Caco-2 (cell line): ENCODE measurements at regions not wholly inside any gene's neighbourhood (a gene's known extent, or its start where the extent isn't known, plus 50 kb on each side); places are given as distances from the start of the nearest gene placed in this dataset.
"Not testable (repeated sequence)": the region's sequence is repeated elsewhere in the genome, so short reads cannot be mapped to it uniquely, and the experiment has no call there.

ENCODE experiments used
- BruUV-seq: library from RNA; stranded (reverse); fragments of 400-500 nt; replicated peaks from 2 replicates; lab custom pipeline; 2021; lab: Mats Ljungman, UMichigan
- CTCF ChIA-PET: fragments of 300-600 bp; sonication (Branson Sonifier 250); formaldehyde crosslinking; loops from one replicate; lab custom pipeline; 2022; ENCODE audit warnings: antibody characterized with exemption; lab: Charles Lee
- POLR2A ChIA-PET: fragments of 300-600 bp; sonication (Branson Sonifier 250); formaldehyde crosslinking; loops from one replicate; lab custom pipeline; 2022; ENCODE audit warnings: antibody characterized with exemption; lab: Charles Lee
- DNase-seq, 2 experiments: peaks; one replicate each; pipeline versions ENCODE4 v3.0.0 to v3.0.0-alpha.2; 2020 to 2022
- H3K27me3 ChIP-seq: replicated peaks from 2 replicates; pipeline ENCODE4 v1.6.0; 2011; ENCODE audit warnings: low read length; ENCODE audit not compliant: control insufficient read depth, insufficient read depth
- H3K36me3 ChIP-seq: 2 replicates; pipeline ENCODE4 v1.5.1; 2011; ENCODE audit warnings: low read length; ENCODE audit not compliant: control insufficient read depth, insufficient read depth
- H3K4me1 ChIP-seq: fragments of 250-450 bp; sonication (Bioruptor Pico); 2 replicates; pipeline ENCODE4 v1.5.1; 2020; ENCODE audit warnings: mild to moderate bottlenecking
- H3K4me3 ChIP-seq: 2 replicates; pipeline ENCODE4 v1.5.1; 2011; ENCODE audit warnings: low read depth, mild to moderate bottlenecking, control low read depth, low read length
- H3K9me3 ChIP-seq: fragments of 250-450 bp; sonication (Bioruptor Pico); 2 replicates; pipeline ENCODE4 v1.5.1; 2020; ENCODE audit warnings: mild to moderate bottlenecking, moderate library complexity
- H3K27ac Mint-ChIP-seq: one replicate; pipeline ENCODE4 v1.8.0; 2022; ENCODE audit warnings: mixed read lengths; ENCODE audit not compliant: unreplicated experiment
- H3K27me3 Mint-ChIP-seq: one replicate; pipeline ENCODE4 v1.8.0; 2022; ENCODE audit warnings: mixed read lengths; ENCODE audit not compliant: insufficient read depth, unreplicated experiment
- H3K36me3 Mint-ChIP-seq: one replicate; pipeline ENCODE4 v1.8.0; 2022; ENCODE audit warnings: mild to moderate bottlenecking, mixed read lengths; ENCODE audit not compliant: insufficient read depth, unreplicated experiment
- H3K4me1 Mint-ChIP-seq: one replicate; pipeline ENCODE4 v1.8.0; 2022; ENCODE audit warnings: low read depth, mixed read lengths; ENCODE audit not compliant: unreplicated experiment
- H3K4me3 Mint-ChIP-seq: one replicate; pipeline ENCODE4 v1.8.0; 2022; ENCODE audit warnings: mild to moderate bottlenecking, moderate library complexity, mixed read lengths; ENCODE audit not compliant: unreplicated experiment
- H3K9me3 Mint-ChIP-seq: one replicate; pipeline ENCODE4 v1.8.0; 2022; ENCODE audit warnings: mixed read lengths; ENCODE audit not compliant: unreplicated experiment
- intact Hi-C: fragments of 100-400 bp; cut with micrococcal nuclease; formaldehyde crosslinking; loops from one replicate; pipeline ENCODE4 v1.10.0; 2022; ENCODE audit not compliant: unreplicated experiment
- TF ChIP-seq, protein P1 (sequence below), 2 experiments: fragments of 200-600 bp in 1 of 2; IDR thresholded peaks; 1 replicate in 1 of 2; 2 replicates in 1 of 2; pipeline versions ENCODE4 v1.5.1 to v1.8.0; 2011 to 2022; ENCODE audit warnings: antibody characterized with exemption in 1 of 2, control low read depth in 1 of 2, inconsistent platforms in 1 of 2, low read depth in 1 of 2, low read length in 1 of 2, mild to moderate bottlenecking in 1 of 2, moderate library complexity in 1 of 2; ENCODE audit not compliant: insufficient read depth in 1 of 2, severe bottlenecking in 1 of 2, unreplicated experiment in 1 of 2

- DNase-seq: no peak
- TF ChIP-seq, protein P1, sequence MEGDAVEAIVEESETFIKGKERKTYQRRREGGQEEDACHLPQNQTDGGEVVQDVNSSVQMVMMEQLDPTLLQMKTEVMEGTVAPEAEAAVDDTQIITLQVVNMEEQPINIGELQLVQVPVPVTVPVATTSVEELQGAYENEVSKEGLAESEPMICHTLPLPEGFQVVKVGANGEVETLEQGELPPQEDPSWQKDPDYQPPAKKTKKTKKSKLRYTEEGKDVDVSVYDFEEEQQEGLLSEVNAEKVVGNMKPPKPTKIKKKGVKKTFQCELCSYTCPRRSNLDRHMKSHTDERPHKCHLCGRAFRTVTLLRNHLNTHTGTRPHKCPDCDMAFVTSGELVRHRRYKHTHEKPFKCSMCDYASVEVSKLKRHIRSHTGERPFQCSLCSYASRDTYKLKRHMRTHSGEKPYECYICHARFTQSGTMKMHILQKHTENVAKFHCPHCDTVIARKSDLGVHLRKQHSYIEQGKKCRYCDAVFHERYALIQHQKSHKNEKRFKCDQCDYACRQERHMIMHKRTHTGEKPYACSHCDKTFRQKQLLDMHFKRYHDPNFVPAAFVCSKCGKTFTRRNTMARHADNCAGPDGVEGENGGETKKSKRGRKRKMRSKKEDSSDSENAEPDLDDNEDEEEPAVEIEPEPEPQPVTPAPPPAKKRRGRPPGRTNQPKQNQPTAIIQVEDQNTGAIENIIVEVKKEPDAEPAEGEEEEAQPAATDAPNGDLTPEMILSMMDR (IDR thresholded peaks at IDR 0.05; ENCODE audit: insufficient read depth in 1 of 2, low read depth in 1 of 2, low read length in 1 of 2, severe bottlenecking in 1 of 2, unreplicated experiment in 1 of 2): no peak
- intact Hi-C loops: loop anchor here (1.0 to 2.0 kb wide), 2 partner anchors 103 to 187 kb away; no protein-coding TSS in a partner anchor
- no peaks in the 10 kb centered on the region for H3K9me3 Mint-ChIP-seq
- H3K27ac Mint-ChIP-seq: no peak overlapping the region
- H3K4me1 ChIP-seq: peaks cover 6% of the 10 kb centered on the region; the same call in 1 of the 2 replicates
- no peaks in the 10 kb centered on the region for H3K9me3 ChIP-seq
- H3K27me3 Mint-ChIP-seq: no peaks in the 10 kb centered on the region
- peaks cover 11% of the 10 kb centered on the region for H3K4me1 Mint-ChIP-seq
- ChIA-PET POLR2A (interaction anchor here (0.6 kb wide), 1 partner anchor 374 kb away, joined by 5 read pairs; the partner anchor contains the start of gene ADAM19), CTCF (interaction anchor here (0.8 to 2.0 kb wide), 12 partner anchors 11 to 132 kb away, joined by 3 to 9 read pairs (median 4); partner anchors contain the start of gene CLINT1)
- H3K27me3 ChIP-seq: no peaks in the 10 kb centered on the region
- BruUV-seq: no TSS peak
- no peak overlapping the region for H3K4me3 ChIP-seq
- H3K4me3 Mint-ChIP-seq: no peak overlapping the region
- no peaks in the 10 kb centered on the region for H3K36me3 ChIP-seq
- H3K36me3 Mint-ChIP-seq: no peaks in the 10 kb centered on the region
Observed at GRCh38 chr5:157949520-157949919, 90.6 kb upstream of the CLINT1 start.

DNA sequence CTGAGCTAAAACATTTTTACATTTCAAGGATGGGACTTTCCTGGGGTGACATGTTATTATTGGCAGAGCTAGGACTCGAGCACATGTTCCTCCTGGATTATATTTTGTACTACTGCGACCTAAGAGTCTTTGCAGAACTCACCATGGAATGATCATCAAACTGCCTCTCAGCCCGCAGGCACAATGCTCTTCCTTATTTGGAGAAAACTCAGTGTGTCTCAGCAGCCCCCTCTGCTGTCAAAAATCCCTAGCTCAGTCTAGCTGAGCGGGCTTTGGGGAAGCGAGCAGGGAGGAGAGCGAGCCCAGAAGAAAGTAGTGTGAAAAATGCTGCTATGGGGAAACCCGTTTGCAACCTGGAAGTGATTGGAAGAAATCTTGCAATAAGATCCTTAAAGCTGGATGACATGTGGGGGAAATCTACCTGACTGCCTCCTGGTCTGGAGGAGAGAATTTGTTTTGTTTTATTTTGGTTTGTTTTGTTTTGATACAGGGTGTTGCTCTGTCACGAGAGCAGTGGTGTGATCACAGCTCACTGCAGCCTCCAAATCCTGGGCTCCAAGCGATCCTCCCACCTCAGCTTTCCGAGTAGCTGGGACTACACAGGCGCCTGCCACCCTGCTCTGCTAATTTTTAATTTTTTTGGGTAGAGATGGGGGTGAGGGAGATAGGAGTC is 89.9 kb upstream of the CLINT1 start:
- BruUV-seq: no TSS peak
- no peaks in the 10 kb centered on the region for H3K27me3 ChIP-seq
- Mint-ChIP-seq H3K27me3 (no peaks in the 10 kb centered on the region), H3K9me3 (no peaks in the 10 kb centered on the region), H3K4me1 (peaks cover 16% of the 10 kb centered on the region), H3K36me3 (no peaks in the 10 kb centered on the region), H3K4me3 (peak overlapping the region; percentile 51), H3K27ac (peak overlapping the region; percentile 52)
- TF ChIP-seq, protein P1 (IDR thresholded peaks at IDR 0.05; ENCODE audit: insufficient read depth in 1 of 2, low read depth in 1 of 2, low read length in 1 of 2, severe bottlenecking in 1 of 2, unreplicated experiment in 1 of 2): peak; percentile 86
- peaks cover 6% of the 10 kb centered on the region; the same call in 1 of the 2 replicates for H3K4me1 ChIP-seq
- no peaks in the 10 kb centered on the region for H3K9me3 ChIP-seq
- ChIA-PET CTCF (interaction anchor here (0.6 to 2.0 kb wide), 18 partner anchors 10 to 218 kb away, joined by 3 to 9 read pairs (median 4); partner anchors contain the start of gene CLINT1), POLR2A (interaction anchor here (0.6 kb wide), 1 partner anchor 373 kb away, joined by 5 read pairs; the partner anchor contains the start of gene ADAM19)
- H3K36me3 ChIP-seq: no peaks in the 10 kb centered on the region
- DNase-seq: peak; percentile 90 to 93
- no peak overlapping the region for H3K4me3 ChIP-seq
- intact Hi-C loops: loop anchor here (1.0 to 2.0 kb wide), 6 partner anchors 46 to 187 kb away; no protein-coding TSS in a partner anchor

- no peak for DNase-seq
- no peak overlapping the region for H3K4me3 ChIP-seq
- POLR2A ChIA-PET: no interaction called here
- TF ChIP-seq, protein P1 (IDR thresholded peaks at IDR 0.05; ENCODE audit: insufficient read depth in 1 of 2, low read depth in 1 of 2, low read length in 1 of 2, severe bottlenecking in 1 of 2, unreplicated experiment in 1 of 2): no peak
- no peaks in the 10 kb centered on the region for H3K36me3 ChIP-seq
- H3K9me3 ChIP-seq: no peaks in the 10 kb centered on the region
- H3K4me1 Mint-ChIP-seq: peaks cover 17% of the 10 kb centered on the region
- intact Hi-C loops: no loop called here
- peaks cover 6% of the 10 kb centered on the region; the same call in 1 of the 2 replicates for H3K4me1 ChIP-seq
- CTCF ChIA-PET: interaction anchor here (1.1 kb wide), 1 partner anchor 128 kb away, joined by 4 read pairs; no protein-coding TSS in a partner anchor
- no peaks in the 10 kb centered on the region for H3K27me3 ChIP-seq
- H3K27me3 Mint-ChIP-seq: no peaks in the 10 kb centered on the region
- H3K4me3 Mint-ChIP-seq: no peak overlapping the region
- no peak overlapping the region for H3K27ac Mint-ChIP-seq
- no peaks in the 10 kb centered on the region for H3K36me3 Mint-ChIP-seq
- H3K9me3 Mint-ChIP-seq: no peaks in the 10 kb centered on the region
- no TSS peak for BruUV-seq
Observed at GRCh38 chr5:157947156-157947555, 88.2 kb upstream of the CLINT1 start.

DNA sequence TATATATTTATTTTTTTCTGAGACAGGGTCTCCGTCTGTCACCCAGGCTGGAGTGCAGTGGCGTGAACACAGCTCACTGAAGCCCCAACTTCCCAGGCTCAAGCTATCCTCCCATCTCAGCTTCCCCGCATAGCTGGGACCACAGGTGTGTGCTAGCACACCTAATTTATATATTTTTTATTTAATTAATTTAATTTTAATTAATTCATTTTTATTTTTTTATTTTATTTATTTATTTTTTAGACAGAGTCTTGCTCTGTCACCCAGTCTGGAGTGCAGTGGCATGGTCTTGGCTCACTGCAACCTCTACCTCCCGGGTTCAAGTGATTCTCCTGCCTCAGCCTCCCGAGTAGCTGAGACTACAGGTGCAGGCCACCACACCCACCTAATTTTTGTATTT is 86.9 kb upstream of the CLINT1 start:
- H3K9me3 Mint-ChIP-seq, CTCF ChIA-PET, POLR2A ChIA-PET, H3K27ac Mint-ChIP-seq, intact Hi-C loops, H3K36me3 ChIP-seq, H3K27me3 Mint-ChIP-seq, H3K4me3 Mint-ChIP-seq, H3K27me3 ChIP-seq, DNase-seq, BruUV-seq, H3K36me3 Mint-ChIP-seq, H3K4me3 ChIP-seq, H3K4me1 ChIP-seq, H3K9me3 ChIP-seq: not testable (repeated sequence)
- H3K4me1 Mint-ChIP-seq: peaks cover 17% of the 10 kb centered on the region
